ENCODE measurements at regions not wholly inside any gene's neighbourhood (a gene's known extent, or its start where the extent isn't known, plus 50 kb on each side); places are given as distances from the start of the nearest gene placed in this dataset.

DNA sequence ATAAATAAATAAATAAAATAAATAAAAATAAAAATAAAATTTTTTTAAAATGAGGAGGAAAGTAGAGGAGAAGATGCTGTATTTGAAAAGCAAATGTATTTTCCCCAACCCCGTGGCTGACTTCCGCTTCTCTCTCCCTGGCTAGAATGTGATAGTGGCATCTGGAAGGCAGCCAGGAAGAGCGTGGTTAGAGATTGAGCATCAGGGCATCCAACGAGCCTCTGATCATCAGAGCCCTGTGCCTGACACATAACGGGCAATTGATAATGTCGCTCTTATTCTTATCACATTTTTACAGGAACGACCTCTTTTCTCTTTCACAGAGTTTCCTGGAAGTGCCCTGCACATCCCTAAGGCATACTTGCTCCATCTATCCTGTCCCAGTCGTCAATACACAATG is 496.9 kb upstream of the TMEM132C start:
- Histone ChIP-seq H2BK120ac (ENCODE audit: low read depth, low read length, poor library complexity, severe bottlenecking) (no peak overlapping the region), H3K56ac (ENCODE audit: insufficient read length, low read depth, low read length) (no peak overlapping the region), H2BK12ac (ENCODE audit: insufficient read length, low read depth, low read length) (no peak overlapping the region), H2BK15ac (ENCODE audit: low read depth, low read length) (no peak overlapping the region), H3K27ac (ENCODE audit: insufficient read length, low read depth, low read length) (no peak overlapping the region), H3K27me3 (ENCODE audit: insufficient read depth, low read length) (no peaks in the 10 kb centered on the region), H3K23me2 (ENCODE audit: insufficient read length, low read depth, low read length, poor library complexity, severe bottlenecking) (no peaks in the 10 kb centered on the region), H3K18ac (ENCODE audit: insufficient read length, low read depth, low read length) (no peak overlapping the region), H3K14ac (ENCODE audit: insufficient read depth, low read length) (no peak overlapping the region), H3K4me1 (ENCODE audit: insufficient read depth, low read length) (no peaks in the 10 kb centered on the region; the same call in 1 of the 2 replicates), H3T11ph (ENCODE audit: low read length) (no peak overlapping the region), H4K8ac (replicated peaks; ENCODE audit: insufficient read length, low read depth, low read length) (no peak overlapping the region), H4K20me1 (ENCODE audit: control insufficient read depth, insufficient read depth, insufficient read length) (no peaks in the 10 kb centered on the region), H3K79me2 (ENCODE audit: insufficient read depth, low read length) (no peaks in the 10 kb centered on the region), H3K79me1 (ENCODE audit: insufficient read depth, low read depth, low read length, poor library complexity, severe bottlenecking) (no peaks in the 10 kb centered on the region), H3K9ac (ENCODE audit: extremely low read depth, insufficient read length, low read length) (no peak overlapping the region), H3K23ac (ENCODE audit: insufficient read length, low read depth, low read length) (no peak overlapping the region), H2AK5ac (ENCODE audit: insufficient read length, low read length) (no peak overlapping the region), H4K5ac (ENCODE audit: insufficient read length, low read depth, low read length) (no peak overlapping the region), H3K4ac (ENCODE audit: low read depth, low read length) (no peak overlapping the region), H4K91ac (ENCODE audit: insufficient read length, low read depth, low read length) (no peak overlapping the region), H2AFZ (ENCODE audit: low read length) (no peak overlapping the region), H3K9me3 (ENCODE audit: control insufficient read depth, low read depth, low read length) (no peaks in the 10 kb centered on the region), H3K4me2 (ENCODE audit: insufficient read depth, insufficient read length, low read length) (no peak overlapping the region), H2BK20ac (ENCODE audit: low read depth, low read length, poor library complexity, severe bottlenecking) (no peak overlapping the region), H2BK5ac (ENCODE audit: insufficient read length, low read length) (no peak overlapping the region)
- no peak for DNase-seq
- Mint-ChIP-seq H3K4me1 (peaks cover 24 to 27% of the 10 kb centered on the region in 2 experiments), H3K27ac (no peak overlapping the region), H3K36me3 (ENCODE audit: insufficient read depth in 1 of 3, low read depth in 3 of 3) (no peaks in the 10 kb centered on the region), H3K9me3 (no peaks in the 10 kb centered on the region; a peak in 1 of 5 replicates), H3K4me3 (no peak overlapping the region), H3K27me3 (ENCODE audit: low read depth) (peaks cover 8% of the 10 kb centered on the region; the same call in 1 of the 2 replicates)
- WGBS (ENCODE audit: extremely low coverage, insufficient read length, low lambda C conversion rate) = no CpG with 5 or more reads among the region's 8 CpGs
- TF ChIP-seq, protein P1, sequence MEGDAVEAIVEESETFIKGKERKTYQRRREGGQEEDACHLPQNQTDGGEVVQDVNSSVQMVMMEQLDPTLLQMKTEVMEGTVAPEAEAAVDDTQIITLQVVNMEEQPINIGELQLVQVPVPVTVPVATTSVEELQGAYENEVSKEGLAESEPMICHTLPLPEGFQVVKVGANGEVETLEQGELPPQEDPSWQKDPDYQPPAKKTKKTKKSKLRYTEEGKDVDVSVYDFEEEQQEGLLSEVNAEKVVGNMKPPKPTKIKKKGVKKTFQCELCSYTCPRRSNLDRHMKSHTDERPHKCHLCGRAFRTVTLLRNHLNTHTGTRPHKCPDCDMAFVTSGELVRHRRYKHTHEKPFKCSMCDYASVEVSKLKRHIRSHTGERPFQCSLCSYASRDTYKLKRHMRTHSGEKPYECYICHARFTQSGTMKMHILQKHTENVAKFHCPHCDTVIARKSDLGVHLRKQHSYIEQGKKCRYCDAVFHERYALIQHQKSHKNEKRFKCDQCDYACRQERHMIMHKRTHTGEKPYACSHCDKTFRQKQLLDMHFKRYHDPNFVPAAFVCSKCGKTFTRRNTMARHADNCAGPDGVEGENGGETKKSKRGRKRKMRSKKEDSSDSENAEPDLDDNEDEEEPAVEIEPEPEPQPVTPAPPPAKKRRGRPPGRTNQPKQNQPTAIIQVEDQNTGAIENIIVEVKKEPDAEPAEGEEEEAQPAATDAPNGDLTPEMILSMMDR (conservative IDR thresholded peaks at IDR 0.05) = no peak

Data from H9 (cell line).